Hematopoietic multipotent progenitor cell treated with erythropoietin and hydrocortisone succinate and interleukin-3 and kit ligand, for 4 days (in vitro differentiated cells): ENCODE measurements at regions not wholly inside any gene's neighbourhood (a gene's known extent, or its start where the extent isn't known, plus 50 kb on each side); places are given as distances from the start of the nearest gene placed in this dataset.

ENCODE experiments used
- DNase-seq: peaks from one replicate; pipeline ENCODE4 v3.0.0-alpha.2; 2015

- peak; percentile 83 for DNase-seq
Measured at GRCh38 chr17:34413443-34414119, 50.5 kb upstream of the CCL1 start.

GRCh38 chr17:34412965-34413441 is 50.0 kb upstream of the CCL1 start:
- peak; percentile 89 for DNase-seq
